ENCODE measurements at regions not wholly inside any gene's neighbourhood (a gene's known extent, or its start where the extent isn't known, plus 50 kb on each side); places are given as distances from the start of the nearest gene placed in this dataset.
"Not testable (repeated sequence)": the region's sequence is repeated elsewhere in the genome, so short reads cannot be mapped to it uniquely, and the experiment has no call there.

DNA sequence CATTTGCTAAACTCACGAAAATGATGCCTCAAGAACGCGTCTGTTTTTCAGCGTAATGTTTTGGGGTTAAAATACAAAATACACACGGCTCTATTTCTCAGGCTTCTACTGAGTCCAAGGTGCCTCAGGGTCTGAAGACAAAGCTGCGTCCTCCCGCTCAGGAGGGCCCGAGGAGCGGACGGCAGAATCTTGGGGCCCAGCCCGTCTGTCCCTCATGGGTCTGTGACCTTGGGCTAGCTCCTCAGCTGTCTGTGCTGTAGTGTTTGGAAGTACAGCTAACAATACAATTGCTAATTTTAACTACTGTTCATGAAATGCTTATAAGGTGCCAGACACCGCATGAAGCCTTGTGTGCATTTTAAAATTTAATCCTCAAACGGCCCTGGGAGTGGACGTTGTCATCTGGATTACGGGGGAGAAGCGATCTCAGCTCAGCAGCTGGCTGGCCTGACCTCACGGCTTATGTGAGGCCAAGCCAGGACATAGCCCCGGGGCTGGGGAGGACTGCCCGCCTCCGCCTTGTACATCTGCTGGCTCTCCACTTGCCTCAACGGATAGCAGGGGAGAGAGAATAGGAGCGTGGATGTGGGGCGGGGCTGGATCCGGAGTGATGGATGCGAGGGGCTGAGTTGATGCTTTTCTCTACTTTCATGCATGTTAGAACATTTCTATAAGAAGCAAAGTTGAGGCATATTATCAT lies 357.4 kb downstream of the GLRX3 start:
- DNase-seq: no peak

DNA sequence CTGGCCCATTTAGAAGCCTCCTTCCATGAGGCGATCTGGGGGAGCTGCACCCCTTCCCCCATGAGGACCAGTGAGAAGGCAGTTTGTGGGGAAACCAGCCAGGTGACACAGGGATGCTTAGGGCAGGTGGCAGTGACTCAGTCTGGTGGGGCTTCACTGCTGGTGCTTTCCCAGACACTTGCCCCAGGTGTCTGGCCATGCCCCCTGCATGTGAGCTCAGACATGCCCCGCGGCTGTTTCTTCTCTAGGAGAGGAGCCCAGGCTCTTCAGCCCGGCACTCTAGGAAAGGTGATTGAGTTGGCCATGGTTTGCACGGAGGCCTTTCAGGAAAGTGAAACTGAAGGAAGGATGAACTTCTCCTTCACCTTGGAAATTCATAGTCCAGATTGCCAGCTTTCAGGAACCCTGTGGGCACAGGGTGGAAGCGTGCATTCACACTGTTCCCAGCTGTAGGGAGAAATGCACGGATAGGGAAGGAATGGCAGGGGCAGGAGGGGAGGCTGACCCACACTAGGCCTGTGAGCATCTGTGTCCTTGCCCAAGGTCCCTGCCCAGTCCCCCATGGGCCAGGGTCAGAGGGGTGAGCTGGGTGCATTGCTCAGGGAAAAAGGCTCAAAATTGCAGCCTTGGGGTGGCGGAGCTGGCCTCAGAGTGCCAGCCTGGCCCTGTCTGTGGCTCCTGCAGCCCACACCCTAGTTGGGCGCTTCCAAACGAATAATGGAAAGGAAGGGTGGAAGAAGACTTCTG lies 359.1 kb downstream of the GLRX3 start:
- no peak for DNase-seq

DNA sequence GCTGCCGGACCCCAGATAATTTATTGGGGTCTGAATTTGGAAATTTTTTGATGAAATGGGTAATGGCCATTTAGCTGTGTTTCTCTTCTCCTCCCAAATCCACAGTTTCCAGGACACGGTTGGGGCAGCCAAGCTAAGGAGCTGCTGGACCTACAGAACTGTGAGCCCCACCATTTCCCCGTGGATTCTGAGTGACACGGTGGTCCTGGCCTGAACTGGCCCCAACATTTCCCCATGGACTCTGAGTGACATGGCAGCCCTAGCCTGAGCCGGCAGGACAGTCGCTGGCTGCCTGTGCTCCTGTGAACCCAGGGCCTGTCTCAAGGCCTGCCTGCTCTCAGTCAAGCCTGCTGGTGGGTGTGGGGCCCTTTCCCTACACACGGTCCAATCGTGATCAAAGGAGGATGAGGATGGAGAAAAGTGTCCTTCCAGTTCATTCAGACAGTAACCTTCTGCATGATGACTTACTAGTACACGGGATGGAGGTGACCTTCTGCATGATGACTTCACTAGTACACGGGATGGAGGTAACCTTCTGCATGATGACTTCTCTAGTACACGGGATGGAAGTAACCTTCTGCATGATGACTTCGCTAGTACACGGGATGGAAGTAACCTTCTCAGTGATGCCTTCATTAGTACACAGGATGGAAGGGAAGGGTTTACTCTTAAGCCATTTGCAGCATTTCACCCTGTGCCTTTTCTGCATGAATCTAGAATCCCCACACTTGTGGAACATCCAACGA lies 359.9 kb downstream of the GLRX3 start:
- DNase-seq: no peak

DNA sequence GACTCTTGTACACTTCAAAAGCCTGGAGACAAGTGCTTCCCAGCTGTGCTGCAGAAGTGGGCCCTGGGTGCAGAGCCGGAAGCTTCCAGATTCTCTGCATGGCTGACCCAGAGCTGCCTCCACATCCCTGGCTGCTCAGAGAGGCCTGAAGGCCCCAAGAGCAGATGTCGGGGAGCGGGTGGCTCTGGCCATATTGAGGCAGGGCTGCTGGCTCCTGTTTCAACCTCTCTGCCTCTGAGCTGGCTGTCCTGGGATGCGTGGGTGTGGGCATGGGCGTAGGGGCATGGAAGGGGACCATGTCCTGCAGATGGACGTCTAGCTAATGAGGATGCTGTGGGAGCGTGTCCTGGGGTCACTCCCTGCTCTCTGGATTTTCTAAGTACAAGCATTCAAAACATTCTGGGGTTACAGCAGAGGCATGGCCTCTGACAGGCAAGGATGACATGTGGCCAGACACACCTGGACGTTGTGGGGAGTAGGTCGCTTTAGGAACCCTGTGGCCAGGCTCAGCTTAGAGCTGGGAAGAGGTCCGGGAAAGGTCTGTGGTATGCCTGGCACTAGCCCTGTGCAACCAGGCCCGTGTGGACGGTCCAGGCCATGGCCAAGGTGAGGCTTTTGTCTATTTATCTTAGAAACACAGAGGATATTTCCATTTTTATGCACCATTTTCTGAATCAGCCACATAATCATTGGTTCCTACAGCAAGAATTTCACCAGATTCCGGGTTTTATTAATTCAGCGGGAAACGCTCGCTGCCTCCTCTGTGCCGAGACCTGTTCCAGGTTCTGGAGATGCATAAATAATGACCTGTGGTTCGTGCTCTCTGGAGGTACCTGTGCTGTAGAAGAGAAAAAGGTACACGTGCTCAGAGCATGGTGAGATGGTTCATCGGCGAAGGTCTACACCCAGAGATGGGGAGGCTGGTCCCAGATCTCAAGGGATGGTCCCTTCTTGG lies 361.1 kb downstream of the GLRX3 start:
- no peak for DNase-seq

DNA sequence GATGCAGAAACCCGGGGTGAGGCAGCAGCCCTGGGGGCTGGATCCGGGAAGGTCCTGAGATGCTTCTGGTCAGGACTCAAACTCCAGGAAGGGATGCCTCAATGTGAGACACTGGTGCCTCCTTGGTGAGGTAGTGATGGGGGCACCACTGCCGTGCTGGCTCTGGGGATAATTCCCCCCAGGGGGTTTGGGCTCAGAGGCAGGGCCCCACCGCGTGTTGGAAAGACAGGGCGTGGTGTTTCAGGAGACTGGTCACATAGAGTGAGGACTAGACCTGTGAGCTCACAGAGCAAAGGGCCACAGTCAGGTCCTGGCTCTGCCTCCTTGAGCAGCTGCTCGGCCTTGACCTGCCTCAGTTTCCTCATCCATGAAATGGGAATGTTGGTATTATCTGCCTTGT lies 361.9 kb downstream of the GLRX3 start:
- DNase-seq: no peak

DNA sequence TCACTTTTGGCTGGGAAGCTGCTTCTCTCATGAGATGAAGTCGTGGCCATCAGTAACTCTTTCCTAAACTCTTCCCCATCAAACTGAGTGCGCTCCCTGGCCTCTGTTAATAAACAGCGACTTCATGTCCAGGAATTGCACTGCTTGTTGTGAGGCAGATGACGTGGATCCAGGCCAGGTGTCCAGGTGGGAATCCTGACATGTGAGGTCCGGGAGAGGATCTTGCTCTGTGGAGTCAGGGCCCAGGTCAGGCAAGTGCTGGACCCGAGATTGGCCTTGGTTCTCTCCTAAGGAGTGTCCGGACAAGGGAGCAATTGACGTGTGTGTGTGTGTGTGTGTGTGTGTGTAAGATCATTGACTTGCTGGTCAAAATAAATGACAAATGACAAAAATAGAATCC lies 362.7 kb downstream of the GLRX3 start:
- no peak for DNase-seq

DNA sequence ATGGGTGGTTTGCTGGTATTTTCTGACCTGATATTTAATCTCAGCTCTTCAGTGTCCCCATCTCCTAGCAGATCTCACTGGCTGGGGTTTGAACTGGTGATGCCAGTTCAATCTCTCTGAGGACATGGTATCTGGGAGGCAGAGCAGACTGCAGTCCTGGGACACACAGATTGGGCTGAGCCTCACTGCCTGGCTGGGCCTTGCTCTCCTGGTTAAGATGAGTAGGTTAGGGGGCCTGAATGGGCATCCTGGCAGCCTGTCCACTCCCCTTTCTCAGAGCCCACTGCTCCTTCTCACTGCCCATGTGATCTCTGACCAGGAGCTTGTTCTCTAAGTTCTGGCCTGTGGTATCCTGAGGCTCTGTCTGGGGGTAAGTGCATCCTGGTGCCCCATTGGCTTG lies 363.4 kb downstream of the GLRX3 start:
- no peak for DNase-seq

DNA sequence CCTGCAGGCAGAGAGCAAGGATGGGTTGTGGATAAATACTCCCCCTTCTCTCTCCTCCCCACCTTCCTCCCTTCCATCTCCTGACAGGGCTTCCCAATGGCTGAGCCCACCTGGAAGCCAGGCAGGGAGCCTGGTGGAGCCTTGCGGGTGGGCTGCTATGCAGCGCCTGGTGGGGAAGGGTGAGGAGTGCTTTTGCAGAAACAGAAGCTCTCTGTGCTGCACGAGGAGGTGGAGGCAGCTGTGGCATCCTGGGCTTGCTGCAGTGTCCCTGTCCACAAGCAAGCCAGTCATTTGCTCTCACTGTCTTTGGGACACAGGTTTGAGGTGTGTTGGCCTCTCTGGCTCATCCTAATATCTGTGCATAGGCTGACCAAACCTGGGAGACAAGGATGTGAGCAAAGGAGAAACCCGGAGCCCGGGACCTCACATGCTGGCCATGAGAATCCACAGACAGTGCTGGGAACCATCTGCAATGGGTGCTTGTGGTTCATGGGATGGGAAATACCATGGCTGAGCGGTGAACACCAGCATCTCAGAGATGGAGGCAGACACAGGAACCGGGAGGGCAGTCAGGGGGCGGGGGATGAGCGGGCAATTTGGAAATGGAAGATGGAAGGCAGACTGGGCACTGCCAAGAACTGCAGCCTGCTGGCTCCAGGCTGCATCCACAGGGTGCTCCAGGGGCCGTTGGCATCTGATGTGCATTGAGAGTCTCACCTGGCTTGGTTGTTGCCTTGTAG lies 364.2 kb downstream of the GLRX3 start:
- DNase-seq: no peak

DNA sequence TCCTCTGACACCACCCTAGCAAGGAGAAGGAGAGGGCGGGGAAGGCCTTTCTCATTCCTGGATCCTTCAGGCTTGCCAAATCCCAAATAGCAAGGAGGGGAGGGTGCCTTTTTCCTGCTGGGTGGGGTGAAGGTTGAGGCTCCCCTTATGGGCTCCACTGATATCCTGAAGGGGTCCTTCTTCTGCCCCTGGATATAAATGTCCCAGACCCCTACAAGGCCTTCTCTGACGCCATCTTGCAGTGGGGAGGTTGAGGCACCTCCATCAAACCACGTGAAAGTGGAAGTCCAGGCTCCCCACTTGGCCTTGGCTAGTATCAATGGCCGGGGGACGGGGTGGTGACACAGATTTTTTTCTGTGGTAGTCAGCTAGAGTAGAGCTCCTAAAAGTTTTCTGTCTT lies 371.3 kb downstream of the GLRX3 start:
- no peak for DNase-seq

DNA sequence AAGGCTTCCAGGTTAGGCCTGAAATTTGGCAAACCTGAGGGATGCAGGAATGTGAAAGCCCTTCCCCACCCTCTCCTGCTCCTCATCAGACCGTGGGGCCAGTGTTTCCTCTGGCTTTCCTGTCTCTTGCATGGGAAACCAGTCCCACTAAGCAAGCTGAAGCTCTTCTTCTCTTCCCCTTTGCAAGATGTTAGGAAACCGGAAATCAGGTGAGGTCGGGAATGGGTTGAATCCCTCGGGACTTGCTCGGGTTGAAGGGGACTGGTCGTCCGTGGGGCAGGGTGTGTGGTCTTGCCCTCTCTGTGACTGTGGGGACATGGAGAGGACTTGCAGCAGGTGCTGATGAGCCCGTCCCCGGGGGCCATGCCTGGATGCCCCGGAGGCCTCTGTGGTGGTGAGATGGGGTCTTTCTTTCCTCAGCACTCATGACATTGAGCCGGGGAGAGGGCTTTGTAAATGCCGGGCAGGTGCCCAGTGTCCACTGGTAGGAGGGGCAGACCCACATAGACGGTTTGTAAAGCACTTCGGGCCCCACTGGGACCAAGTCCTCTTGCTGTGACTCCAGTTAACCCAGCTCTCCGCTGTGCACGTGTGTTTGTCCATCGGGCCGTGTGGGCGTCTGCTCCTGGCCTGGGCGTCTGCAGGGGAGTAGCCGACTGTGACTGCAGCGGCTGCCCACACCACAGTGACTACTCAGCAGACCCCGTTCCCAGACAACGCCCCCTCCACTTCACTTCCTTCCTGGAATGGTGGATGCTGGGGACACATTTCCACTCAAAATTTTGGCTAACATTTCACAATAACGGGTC lies 373.9 kb downstream of the GLRX3 start:
- no peak for DNase-seq

DNA sequence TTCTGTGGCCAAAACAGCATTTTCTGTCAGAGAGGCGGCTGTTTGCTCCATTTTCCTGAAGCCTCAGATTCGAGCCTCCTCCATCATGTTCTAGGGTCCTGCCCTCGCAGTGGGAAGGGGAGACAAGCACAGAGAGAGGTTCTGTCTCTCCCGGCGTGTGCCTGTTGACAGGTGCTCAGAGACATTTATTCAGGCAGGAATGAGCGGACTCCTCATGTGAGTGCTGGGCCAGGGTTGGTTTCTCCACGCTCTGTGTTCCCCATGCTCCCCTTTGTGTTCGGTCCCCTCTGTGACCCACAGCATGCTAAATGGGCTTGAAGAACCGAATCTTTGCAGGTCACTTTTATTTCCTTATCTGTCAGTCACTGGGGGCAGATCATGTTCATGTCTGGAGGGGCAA lies 374.6 kb downstream of the GLRX3 start:
- DNase-seq: no peak

DNA sequence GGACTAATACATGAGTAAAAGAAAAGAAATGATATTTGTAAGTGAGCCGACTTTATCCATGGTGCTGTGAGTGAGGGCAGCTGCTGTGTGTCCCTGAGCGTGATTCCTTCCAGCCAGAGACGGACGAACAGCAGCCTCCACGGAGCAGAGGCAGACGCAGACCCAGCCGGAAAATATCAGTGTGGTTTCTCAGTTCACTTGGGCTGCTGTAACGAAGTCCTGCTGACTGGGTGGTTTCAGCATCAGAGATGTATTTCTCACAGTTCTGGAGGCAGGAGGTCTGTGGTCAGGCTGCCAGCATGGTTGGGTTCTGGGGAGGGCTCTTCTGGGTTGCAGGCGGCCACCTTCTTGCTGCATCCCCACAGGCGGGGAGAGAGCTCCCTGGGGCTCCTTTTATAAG lies 375.6 kb downstream of the GLRX3 start:
- DNase-seq: no peak

DNA sequence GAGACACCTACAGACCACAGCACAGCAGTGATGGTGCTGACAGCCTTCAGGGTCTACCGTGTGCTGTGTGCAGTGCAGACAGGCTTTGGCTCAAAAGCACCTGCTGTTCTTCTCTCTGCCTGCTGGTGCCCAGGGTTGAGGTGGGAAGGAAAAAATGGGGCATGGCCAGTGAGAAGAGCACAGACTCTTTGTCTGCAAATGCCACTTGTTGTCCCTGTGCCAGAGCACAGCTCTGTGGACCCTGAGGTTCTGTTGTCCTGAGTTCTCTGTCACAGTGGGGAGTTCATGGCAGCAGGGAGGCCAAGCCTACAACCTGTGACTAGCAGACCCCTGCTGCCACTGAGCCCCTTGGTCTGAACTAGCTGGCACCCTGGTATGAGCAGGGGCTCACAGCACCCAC lies 376.7 kb downstream of the GLRX3 start:
- no peak for DNase-seq

DNA sequence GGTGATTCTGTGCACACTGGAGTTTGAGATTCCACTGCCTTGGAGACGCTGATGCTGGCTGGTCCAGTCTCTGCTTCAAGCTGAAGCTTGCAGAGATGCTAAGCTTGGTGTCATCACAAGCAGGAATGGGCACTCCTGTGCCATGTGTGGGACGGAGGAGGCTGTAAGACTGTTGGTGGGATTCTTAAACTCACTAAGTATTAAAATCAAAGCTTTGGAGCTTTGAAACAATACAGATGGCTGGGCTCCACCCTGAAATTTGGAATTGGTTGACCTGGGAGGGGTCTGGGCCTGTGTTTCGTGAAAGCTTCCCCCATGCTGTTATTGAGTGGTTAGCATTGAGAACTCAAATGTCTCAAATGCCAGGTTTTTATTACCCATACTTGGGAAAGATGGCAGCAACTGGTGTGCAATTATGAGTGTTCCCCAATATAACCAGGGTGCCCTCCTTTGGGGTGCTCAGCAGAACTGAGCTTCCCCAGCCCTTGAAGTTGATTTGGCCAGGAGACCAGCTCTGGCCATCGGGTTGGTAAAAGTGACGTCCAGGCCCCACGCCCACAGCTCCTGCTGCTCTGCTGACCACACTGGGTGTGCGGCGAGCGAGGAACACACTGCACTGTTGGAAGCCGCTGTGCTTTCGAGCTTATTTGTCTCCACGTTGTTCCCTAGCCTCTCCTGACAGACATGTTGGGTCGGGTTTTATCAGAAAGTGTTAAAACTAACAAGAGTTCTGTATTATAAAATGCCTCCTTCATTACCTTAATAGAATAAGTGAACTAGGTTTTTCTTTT lies 377.7 kb downstream of the GLRX3 start:
- DNase-seq: no peak

DNA sequence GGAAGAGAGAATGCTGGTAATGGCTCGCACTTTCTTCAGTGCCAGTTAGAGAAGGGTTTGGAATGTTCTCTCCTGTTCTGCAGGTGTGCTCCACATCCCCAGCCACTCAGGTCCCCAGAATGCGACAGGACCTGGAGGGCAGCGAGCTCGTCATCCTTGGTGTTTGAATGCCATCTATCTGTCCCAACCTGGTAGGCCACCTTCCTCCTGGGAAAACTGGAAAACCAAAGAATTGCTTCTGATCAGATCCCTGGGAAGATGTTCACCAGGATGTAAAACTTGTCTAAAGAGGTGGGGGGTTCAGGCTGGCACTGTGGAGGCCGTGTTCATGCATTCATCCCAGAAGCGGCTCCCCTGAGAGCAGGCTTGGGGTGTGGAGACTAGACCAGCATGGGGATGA lies 379.5 kb downstream of the GLRX3 start:
- DNase-seq: no peak

DNA sequence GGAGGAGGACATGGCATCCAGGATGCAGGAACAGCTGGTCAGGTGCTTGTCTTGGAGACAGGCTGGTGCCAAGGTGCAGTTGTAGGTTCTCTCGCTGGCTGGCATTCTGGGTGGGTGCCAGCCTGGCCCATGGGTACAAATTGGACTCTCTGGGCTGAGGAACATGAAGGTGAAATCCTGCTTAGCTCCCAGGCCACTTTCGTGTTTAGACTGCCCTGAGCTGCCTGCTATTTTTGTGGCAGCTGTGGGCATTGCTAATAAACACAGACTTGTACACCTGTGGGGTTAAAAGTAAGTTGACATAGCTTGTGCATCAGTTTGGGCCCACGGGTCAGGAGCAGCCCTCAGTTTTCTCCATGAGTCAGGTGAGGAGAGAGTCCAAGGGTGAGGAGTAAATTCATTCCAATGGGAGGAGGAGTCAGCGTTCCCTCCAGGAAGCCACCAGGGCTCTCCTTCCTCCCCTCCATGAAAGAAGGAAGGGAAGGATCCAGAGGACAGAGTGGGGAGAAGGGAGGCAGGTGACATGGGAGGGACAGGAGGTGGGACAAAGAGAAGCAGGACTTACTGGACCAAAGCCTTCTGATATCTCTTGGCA lies 380.0 kb downstream of the GLRX3 start:
- no peak for DNase-seq

DNA sequence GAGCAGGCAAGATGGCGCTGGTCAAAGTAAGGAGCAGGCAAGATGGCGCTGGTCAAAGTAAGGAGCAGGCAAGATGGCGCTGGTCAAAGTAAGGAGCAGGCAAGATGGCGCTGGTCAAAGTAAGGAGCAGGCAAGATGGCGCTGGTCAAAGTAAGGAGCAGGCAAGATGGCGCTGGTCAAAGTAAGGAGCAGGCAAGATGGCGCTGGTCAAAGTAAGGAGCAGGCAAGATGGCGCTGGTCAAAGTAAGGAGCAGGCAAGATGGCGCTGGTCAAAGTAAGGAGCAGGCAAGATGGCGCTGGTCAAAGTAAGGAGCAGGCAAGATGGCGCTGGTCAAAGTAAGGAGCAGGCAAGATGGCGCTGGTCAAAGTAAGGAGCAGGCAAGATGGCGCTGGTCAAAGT lies 382.7 kb downstream of the GLRX3 start:
- not testable (repeated sequence) for DNase-seq

DNA sequence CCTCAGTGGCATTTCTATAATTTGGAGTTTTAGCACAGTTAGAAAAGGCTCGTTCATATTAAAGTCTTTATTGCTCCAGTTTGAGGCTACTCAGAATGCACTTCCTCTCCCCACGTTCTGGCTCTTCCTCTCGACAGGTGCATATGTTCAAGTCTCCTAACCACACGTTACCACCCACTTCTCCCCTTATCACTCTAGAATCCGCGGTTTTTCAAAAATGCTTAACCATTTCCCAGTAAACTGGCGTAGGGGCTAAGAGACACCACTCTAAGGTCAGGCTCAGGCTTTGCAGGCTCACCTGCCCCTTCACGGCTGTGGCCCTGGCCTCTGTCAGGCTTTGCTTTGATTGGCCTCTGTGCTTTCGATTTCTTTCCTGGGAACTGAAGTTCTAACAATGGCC lies 383.6 kb downstream of the GLRX3 start:
- no peak for DNase-seq

DNA sequence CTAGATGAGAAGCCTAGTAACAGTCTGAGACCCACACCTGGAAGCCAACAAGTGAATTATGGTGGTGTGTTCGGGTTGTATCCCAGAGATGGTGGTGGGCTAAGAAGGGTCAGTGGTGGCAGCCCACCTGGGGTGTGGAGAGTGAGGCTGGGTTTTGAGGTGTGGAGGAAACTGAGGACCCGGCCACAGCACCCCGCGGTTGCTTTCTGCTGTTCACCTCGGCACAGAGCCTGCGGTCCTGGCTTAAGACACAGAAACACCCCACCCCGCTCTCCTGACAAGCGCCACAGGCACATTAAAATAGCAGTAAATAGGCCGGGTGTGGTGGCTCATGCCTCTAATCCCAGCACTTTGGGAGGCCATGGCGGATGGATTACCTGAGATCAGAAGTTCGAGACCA lies 395.1 kb downstream of the GLRX3 start:
- no peak for DNase-seq

DNA sequence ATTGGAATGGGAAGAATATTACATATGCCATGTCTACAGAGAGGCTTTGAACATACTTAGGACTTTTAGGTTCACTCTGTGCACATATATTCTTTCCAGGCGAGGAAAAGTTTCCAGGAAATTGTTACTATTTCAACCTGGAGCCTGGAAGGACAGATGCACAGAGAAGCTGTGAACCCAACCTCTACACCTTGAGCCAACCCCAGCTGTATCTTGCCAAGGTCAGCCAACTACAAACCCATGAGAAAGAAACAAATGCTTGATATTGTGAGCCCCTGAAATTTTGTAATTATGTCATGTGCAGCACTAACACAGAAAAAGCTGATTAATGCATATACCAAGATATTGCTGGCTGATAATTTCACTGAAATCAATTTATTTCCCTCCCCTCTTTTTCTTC lies 404.9 kb downstream of the GLRX3 start:
- DNase-seq: no peak
